Transverse colon (tissue), 4 donors: ENCODE measurements at regions not wholly inside any gene's neighbourhood (a gene's known extent, or its start where the extent isn't known, plus 50 kb on each side); places are given as distances from the start of the nearest gene placed in this dataset.
"Not testable (repeated sequence)": the region's sequence is repeated elsewhere in the genome, so short reads cannot be mapped to it uniquely, and the experiment has no call there.

Experiments used
- DNase-seq: peaks from one replicate; pipeline ENCODE4 v3.0.0-alpha.2; 2019
- H3K27ac ChIP-seq, 4 donors: fragments of 200-600 bp; sonication (generic); 2 replicates each; pipeline ENCODE4 v1.5.1; 2016 to 2018; ENCODE audit warnings: inconsistent platforms in 4 of 4
- H3K27me3 ChIP-seq: fragments of 200-600 bp; sonication (generic); 2 replicates; pipeline ENCODE4 v1.5.1; 2017; ENCODE audit warnings: inconsistent platforms
- H3K36me3 ChIP-seq, 4 donors: fragments of 200-600 bp; sonication (generic); 2 replicates each; pipeline ENCODE4 v1.5.1; 2017 to 2019; ENCODE audit warnings: inconsistent platforms in 4 of 4
- H3K4me1 ChIP-seq, 4 donors: fragments of 200-600 bp; sonication (generic); 2 replicates each; pipeline ENCODE4 v1.5.1; 2017 to 2020; ENCODE audit warnings: inconsistent platforms in 4 of 4
- H3K4me3 ChIP-seq, 4 donors: fragments of 200-600 bp; sonication (generic); 1 replicate in 1 of 4; 2 replicates in 3 of 4; pipeline versions ENCODE4 v1.5.1 to v1.6.1; 2017 to 2019; ENCODE audit warnings: inconsistent platforms in 4 of 4
- H3K9me3 ChIP-seq, 2 donors: fragments of 200-600 bp; sonication (generic); 2 replicates each; pipeline ENCODE4 v1.5.1; 2017 to 2019; ENCODE audit warnings: inconsistent platforms in 2 of 2
- WGBS, 2 donors: methylation state at CpG; one replicate each; pipeline ENCODE4 v1.1.5; 2018; ENCODE audit warnings: low coverage in 1 of 2; 5-methylcytosine and 5-hydroxymethylcytosine counted together
- in situ Hi-C, 4 donors: fragments of 200-750 bp; cut with MboI; loops; one replicate each; pipeline versions ENCODE4 v1.15.0 to v1.15.1; 2017; ENCODE audit warnings: low sequenced_read_pairs in 3 of 4, low pct_ligation_motif_present in 1 of 4, low pct_unique_long_range_greater_than_20kb in 1 of 4
- intact Hi-C: fragments of 100-400 bp; cut with DNase I; formaldehyde crosslinking; loops from one replicate; pipeline ENCODE4 v1.15.1; 2023; ENCODE audit warnings: low total_unique reads
- TF ChIP-seq, protein P1 (sequence below), 5 experiments: fragments of 200-600 bp in 3 of 5; fragments of 450-650 bp in 2 of 5; sonication (generic) in 3 of 5; IDR thresholded peaks; 1 replicate in 2 of 5; 2 replicates in 3 of 5; pipeline ENCODE4 v1.5.1; 2016 to 2017; ENCODE audit warnings: antibody characterized with exemption in 5 of 5, inconsistent platforms in 3 of 5, mild to moderate bottlenecking in 2 of 5, moderate library complexity in 1 of 5

DNA sequence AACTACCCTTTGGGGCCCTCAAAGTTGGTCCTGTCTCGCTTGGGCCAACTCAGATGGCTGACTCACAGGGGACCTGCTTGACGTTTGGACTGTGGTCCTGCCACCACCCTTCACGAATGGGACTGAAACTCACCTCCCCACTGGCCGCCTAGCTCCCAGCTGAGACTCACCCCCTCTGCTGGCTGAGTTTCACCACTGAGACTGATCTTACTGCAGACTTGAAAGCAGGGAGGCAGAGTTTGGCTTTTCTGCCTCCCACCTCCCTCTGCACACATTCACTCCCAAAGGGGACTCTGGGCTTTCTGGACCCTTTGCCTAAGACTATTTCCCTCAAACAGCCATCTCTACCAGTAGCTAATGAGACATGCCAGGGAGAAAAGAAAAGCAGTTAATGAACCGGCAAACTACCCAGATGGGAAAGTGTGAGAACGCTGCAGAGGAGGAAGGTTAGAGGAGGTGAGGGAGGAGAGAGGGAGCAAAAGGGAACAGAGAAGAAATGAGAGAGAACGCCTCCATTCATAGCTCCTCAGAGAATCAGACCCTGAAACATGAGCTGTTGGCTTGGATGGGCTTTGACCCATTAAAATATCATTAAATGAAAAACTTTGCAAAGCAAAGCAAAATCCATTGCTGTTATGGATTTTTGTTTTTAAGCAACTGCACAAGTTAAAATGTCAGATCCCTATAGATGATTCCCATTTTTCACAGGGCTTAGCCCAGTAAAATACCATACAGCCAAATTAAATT lies 139.5 kb downstream of the SEPTIN14 start:
- TF ChIP-seq, protein P1, sequence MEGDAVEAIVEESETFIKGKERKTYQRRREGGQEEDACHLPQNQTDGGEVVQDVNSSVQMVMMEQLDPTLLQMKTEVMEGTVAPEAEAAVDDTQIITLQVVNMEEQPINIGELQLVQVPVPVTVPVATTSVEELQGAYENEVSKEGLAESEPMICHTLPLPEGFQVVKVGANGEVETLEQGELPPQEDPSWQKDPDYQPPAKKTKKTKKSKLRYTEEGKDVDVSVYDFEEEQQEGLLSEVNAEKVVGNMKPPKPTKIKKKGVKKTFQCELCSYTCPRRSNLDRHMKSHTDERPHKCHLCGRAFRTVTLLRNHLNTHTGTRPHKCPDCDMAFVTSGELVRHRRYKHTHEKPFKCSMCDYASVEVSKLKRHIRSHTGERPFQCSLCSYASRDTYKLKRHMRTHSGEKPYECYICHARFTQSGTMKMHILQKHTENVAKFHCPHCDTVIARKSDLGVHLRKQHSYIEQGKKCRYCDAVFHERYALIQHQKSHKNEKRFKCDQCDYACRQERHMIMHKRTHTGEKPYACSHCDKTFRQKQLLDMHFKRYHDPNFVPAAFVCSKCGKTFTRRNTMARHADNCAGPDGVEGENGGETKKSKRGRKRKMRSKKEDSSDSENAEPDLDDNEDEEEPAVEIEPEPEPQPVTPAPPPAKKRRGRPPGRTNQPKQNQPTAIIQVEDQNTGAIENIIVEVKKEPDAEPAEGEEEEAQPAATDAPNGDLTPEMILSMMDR (IDR thresholded peaks at IDR 0.05), result peak in 1 of 5 experiments; percentile 22
- H3K36me3 ChIP-seq, intact Hi-C loops, DNase-seq, H3K27ac ChIP-seq, H3K27me3 ChIP-seq, in situ Hi-C loops, H3K4me3 ChIP-seq, H3K4me1 ChIP-seq, H3K9me3 ChIP-seq: not testable (repeated sequence)
- WGBS, 2 donors, result 37 to 50% methylated on average over 1 to 6 of the region's 7 CpGs

DNA sequence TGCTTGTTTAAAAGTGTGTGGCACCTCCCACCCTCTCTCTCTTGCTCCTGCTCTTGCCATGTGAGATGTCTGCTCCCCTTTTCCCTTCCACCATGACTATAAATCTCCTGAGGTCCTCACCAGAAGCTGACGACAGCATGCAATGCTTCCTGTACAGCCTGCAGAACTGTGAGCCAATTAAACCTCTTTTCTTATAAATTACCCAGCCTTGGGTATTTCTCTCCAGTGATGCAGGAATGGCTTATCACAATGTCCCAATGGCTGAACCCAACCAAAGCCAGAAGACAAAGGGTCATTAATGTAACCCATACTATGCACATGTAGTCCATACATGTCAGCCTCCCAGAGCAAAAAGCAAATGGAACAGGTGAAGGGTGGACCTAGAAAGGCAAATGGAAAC lies 141.5 kb downstream of the SEPTIN14 start:
- H3K27ac ChIP-seq, H3K4me3 ChIP-seq, in situ Hi-C loops, H3K27me3 ChIP-seq, H3K9me3 ChIP-seq, intact Hi-C loops, H3K36me3 ChIP-seq, DNase-seq, H3K4me1 ChIP-seq: not testable (repeated sequence)
- WGBS, 2 donors, result 50% methylated on average over 1 of the region's 1 CpG; no CpG with 5 or more reads in 1 of the 2 donors

DNA sequence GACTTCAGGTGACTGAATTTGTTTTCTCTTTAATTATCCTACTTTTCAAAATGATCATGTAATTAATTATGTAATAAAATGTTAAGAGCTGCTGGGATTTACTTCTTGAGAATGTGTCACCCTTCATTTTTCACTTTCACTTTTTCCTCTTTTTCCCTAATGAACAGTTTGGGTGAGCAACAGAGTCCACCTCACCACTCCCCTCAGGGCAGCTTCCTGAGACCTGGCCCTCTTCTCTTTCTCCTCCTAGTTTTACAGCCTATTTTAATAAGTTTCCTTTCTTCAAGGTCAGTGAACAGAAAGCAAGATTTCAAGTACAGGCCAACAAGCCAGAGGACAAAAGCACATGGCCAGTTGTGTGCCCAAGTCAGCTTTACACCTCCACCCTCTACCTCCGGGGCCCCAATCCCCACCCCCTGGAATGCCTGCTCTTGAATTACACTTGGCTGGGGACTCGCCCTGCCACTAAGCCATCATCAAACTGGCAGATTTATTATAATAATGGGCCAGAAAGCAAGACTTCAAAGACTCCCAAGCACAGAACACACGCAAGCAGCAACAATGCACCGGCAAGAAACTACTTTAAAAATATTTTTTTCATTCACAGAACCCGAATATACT lies 143.1 kb upstream of the VOPP1 start:
- intact Hi-C loops, H3K27ac ChIP-seq, H3K9me3 ChIP-seq, H3K4me3 ChIP-seq, DNase-seq, H3K36me3 ChIP-seq, in situ Hi-C loops, H3K27me3 ChIP-seq, H3K4me1 ChIP-seq: not testable (repeated sequence)
- WGBS, 2 donors, result 29 to 90% methylated on average over 3 to 5 of the region's 5 CpGs

DNA sequence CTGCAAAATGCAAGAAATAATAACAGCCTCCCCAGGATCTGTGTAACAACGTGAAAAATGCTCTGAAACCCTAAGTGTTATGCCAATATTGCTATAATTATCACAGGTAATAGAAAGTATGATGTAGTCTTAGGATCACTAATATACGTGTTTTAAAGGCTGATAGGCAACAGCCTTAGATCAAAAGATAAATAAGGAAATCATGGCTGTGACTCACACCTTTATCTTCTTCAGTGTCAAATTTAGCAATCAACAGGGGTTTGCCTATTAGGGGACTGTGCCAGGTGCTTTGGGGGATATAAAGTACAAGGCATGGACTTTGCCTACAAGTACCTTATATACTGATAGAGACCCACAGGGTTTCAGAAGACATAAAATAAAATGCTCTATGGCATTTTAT lies 142.1 kb upstream of the VOPP1 start:
- intact Hi-C loops, H3K27ac ChIP-seq: not testable (repeated sequence)

DNA sequence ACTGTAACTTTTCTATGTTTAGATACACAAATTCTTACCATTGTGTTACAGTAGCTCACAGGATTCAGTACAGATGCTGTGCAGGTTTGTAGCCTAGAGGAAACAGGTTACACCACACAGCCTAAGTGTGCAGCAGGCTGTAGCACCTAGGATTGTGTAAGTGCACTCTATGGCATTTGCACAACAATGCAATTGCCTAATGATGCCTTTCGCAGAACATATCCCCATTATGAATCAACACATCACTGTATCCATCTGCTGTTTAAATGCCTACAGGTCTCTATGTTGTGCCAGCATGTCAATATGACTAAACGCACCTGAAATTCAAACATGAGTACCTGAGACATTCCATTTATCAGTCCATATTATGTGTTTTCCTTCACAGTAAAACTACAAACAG lies 138.0 kb upstream of the VOPP1 start:
- H3K9me3 ChIP-seq, intact Hi-C loops, H3K4me1 ChIP-seq, H3K27ac ChIP-seq, H3K36me3 ChIP-seq, H3K27me3 ChIP-seq, DNase-seq, in situ Hi-C loops, H3K4me3 ChIP-seq: not testable (repeated sequence)
- WGBS, 2 donors, result 74 to 82% methylated on average over 2 of the region's 2 CpGs

More for the DNA sequence above, 142.1 kb upstream of the VOPP1 start:
- H3K9me3 ChIP-seq, H3K4me3 ChIP-seq, H3K36me3 ChIP-seq, DNase-seq, H3K4me1 ChIP-seq, in situ Hi-C loops, H3K27me3 ChIP-seq: not testable (repeated sequence)
- 25 to 47% methylated on average over 2 of the region's 2 CpGs for WGBS, 2 donors

DNA sequence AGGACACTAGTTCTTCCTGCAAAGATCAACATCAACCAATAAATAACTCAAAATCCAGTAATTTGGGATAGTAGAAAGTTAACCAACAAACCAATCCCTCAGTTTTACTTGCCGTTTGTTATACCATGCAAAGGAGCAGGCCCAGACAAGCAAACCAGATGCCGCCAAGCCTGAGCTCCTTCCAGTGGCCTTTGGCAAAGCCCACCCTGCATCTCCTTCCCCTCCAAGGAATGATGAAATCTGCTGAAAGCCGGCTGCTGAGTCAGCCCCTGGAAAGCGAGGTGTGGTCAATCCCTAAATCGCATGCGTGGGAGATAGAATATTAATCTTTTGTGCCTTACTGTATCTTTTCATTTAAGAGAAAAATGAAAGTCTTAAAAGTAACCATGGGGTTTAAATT lies 135.7 kb upstream of the VOPP1 start:
- H3K27me3 ChIP-seq, H3K36me3 ChIP-seq, H3K9me3 ChIP-seq, H3K4me1 ChIP-seq, DNase-seq, in situ Hi-C loops, H3K27ac ChIP-seq, H3K4me3 ChIP-seq, intact Hi-C loops: not testable (repeated sequence)
- WGBS, 2 donors, result 85 to 90% methylated on average over 2 to 6 of the region's 6 CpGs

DNA sequence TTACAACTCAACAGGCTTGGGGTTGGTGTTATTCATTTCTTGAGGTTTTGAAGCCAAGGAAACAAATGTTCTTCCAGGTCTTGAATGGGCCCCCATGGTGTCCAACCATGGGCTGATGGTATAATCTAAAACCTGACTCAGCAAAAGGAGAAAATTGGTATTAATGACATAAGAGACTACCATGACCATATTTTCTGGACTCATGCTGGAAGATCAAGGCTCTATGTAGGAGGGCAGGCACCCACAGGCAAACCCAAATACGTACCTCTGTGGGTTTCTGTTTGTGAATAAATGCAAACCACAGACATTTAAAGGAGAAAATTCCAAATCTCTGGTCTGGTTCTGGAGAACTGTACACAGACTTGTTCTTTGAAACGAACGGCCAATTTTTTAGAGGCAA lies 135.1 kb upstream of the VOPP1 start:
- H3K27me3 ChIP-seq, intact Hi-C loops: not testable (repeated sequence)

DNA sequence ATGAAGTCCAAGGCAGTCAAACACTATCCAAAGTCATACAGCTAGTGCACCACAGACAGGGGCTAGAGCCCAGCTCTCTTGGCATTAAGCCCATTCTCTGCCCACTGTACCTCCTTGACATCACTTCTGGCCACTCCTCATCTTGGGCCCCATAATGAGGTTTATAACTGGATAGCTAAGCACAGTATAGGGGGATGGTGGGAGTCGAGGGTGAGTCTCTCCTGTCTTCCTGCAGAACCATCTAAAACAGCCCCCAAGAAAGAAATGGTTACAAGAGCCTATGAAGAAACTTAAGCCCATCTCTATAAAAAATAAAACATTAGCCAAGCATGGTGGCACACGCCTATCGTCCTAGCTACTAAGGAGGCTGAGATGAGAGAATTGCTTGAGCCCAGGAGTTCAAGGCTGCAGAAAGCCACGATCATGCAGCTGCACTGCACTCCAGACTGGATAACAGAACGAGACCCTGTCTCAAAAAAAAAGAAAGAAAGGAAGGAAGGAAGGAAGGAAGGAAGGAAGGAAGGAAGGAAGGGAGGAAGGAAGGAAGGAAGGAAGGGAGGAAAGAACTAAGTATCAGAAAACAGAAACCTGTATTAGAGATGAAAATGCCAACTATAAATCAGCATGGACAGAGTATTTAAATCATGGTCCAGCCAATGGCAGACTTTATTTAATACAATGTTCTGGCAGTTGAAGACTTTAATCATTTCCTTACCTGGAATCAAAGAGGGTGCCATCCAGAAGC lies 134.3 kb upstream of the VOPP1 start:
- H3K27me3 ChIP-seq, H3K36me3 ChIP-seq, H3K4me3 ChIP-seq, H3K4me1 ChIP-seq, H3K9me3 ChIP-seq, DNase-seq, H3K27ac ChIP-seq, in situ Hi-C loops, intact Hi-C loops: not testable (repeated sequence)
- 59 to 88% methylated on average over 3 to 4 of the region's 5 CpGs for WGBS, 2 donors

More for the DNA sequence above, 135.1 kb upstream of the VOPP1 start:
- DNase-seq, H3K27ac ChIP-seq, H3K9me3 ChIP-seq, H3K4me3 ChIP-seq, in situ Hi-C loops, H3K36me3 ChIP-seq, H3K4me1 ChIP-seq: not testable (repeated sequence)
- 40 to 50% methylated on average over 1 of the region's 3 CpGs for WGBS, 2 donors

DNA sequence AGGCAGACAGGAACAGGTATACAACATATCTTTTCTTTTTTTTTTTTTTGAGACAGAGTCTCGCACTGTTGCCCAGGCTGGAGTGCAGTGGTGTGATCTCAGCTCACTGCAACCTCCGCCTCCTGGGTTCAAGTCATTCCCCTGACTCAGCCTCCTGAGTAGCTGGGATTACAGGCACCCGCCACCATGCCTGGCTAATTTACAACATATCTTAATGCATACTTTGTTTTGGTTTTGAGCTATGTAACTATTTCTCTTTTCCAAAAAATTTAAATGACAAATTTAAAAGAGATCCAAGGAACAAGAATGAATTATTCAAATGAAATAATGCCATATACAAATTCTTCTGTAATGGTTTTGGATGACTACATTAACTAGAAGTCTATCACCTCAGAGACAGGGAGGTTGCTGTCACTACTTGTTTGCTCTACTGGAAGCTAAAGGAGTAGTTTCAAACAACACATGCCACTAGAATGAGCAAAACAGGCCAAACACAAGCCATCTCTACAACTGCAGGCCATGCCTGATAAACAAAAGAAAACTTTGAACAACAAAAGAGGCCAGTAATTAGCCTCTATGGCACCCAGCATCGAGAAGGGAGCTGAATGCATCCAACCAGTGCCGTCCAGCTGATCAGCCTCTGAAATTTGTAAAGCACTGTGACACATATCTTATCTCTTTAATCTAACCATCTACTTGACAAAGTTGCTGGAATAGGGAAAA lies 133.6 kb upstream of the VOPP1 start:
- H3K9me3 ChIP-seq, in situ Hi-C loops, H3K4me3 ChIP-seq, H3K27ac ChIP-seq, intact Hi-C loops, H3K36me3 ChIP-seq, H3K27me3 ChIP-seq, H3K4me1 ChIP-seq, DNase-seq: not testable (repeated sequence)
- WGBS, 2 donors, result 82 to 87% methylated on average over 2 to 5 of the region's 5 CpGs
